ENCODE measurements at regions not wholly inside any gene's neighbourhood (a gene's known extent, or its start where the extent isn't known, plus 50 kb on each side); places are given as distances from the start of the nearest gene placed in this dataset.

DNA sequence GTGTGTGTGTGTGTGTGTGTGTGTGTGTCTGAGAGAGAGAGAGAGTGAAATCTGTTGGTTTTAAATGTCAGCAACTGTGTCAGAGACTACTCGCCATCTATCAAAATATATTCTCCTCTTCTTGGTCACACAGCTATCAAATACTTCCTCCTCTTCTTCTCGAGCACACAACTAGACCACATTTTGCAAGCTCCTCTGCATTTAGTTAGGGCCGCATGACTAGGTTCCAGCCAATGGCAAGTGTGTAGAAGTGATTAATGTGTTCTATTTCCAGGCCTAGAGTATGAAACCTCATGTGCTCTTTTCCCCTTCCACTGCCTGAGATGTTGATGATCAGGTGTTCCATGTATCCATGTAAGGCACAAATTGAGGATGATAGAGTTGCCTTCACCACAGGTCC, 278.5 kb upstream of the MARCKS start:
- Histone ChIP-seq H2BK15ac (ENCODE audit: low read depth, poor library complexity, severe bottlenecking) (no peak overlapping the region), H3K9ac (ENCODE audit: low read length) (no peak overlapping the region), H3K27ac (ENCODE audit: low read length, poor library complexity, severe bottlenecking) (no peak overlapping the region), H4K8ac (ENCODE audit: low read length) (no peak overlapping the region), H2BK5ac (ENCODE audit: low read depth, low read length, poor library complexity, severe bottlenecking) (no peak overlapping the region), H2AK5ac (ENCODE audit: low read length, severe bottlenecking) (no peak overlapping the region), H3K23ac (ENCODE audit: low read length in 2 of 2) (no peak overlapping the region), H3K36me3 (ENCODE audit: control insufficient read depth in 1 of 2, insufficient read depth in 2 of 2, low read depth in 1 of 2, low read length in 2 of 2) (no peaks in the 10 kb centered on the region), H2BK120ac (ENCODE audit: low read depth, low read length) (no peak overlapping the region), H3K4me3 (ENCODE audit: insufficient read depth in 1 of 2, low read depth in 1 of 2, low read length in 2 of 2) (no peak overlapping the region), H4K91ac (ENCODE audit: low read length) (no peak overlapping the region), H2AFZ (ENCODE audit: low read depth, low read length) (no peak overlapping the region), H3K4me1 (ENCODE audit: control insufficient read depth, insufficient read depth, low read depth, low read length) (no peaks in the 10 kb centered on the region), H3K4ac (ENCODE audit: low read depth in 1 of 2, low read length in 2 of 2) (no peak overlapping the region), H3K27me3 (ENCODE audit: control insufficient read depth in 1 of 2, insufficient read depth in 1 of 2, low read length in 2 of 2) (no peaks in the 10 kb centered on the region), H3K79me1 (replicated peaks; ENCODE audit: low read length, poor library complexity, severe bottlenecking) (no peaks in the 10 kb centered on the region), H3K14ac (ENCODE audit: low read length in 2 of 2) (no peak overlapping the region), H3K4me2 (ENCODE audit: low read length, poor library complexity, severe bottlenecking) (no peak overlapping the region), H2BK12ac (ENCODE audit: low read length in 2 of 2) (peak overlapping the region in 1 of 2 experiments; percentile 39), H3K9me3 (ENCODE audit: control insufficient read depth, low read length) (no peaks in the 10 kb centered on the region), H3K18ac (ENCODE audit: low read depth in 1 of 2, low read length in 2 of 2) (no peak overlapping the region)
- 93% methylated on average over 3 of the region's 3 CpGs for WGBS
- no peak for DNase-seq

- Histone ChIP-seq H4K8ac (ENCODE audit: low read length) (no peak overlapping the region), H3K23ac (ENCODE audit: low read length in 2 of 2) (no peak overlapping the region), H2BK120ac (ENCODE audit: low read depth, low read length) (no peak overlapping the region), H3K9ac (ENCODE audit: low read length) (no peak overlapping the region), H2BK5ac (ENCODE audit: low read depth, low read length, poor library complexity, severe bottlenecking) (no peak overlapping the region), H3K79me1 (replicated peaks; ENCODE audit: low read length, poor library complexity, severe bottlenecking) (no peaks in the 10 kb centered on the region), H4K91ac (ENCODE audit: low read length) (no peak overlapping the region), H3K9me3 (ENCODE audit: control insufficient read depth, low read length) (no peaks in the 10 kb centered on the region), H3K4me2 (ENCODE audit: low read length, poor library complexity, severe bottlenecking) (no peak overlapping the region), H3K36me3 (ENCODE audit: control insufficient read depth in 1 of 2, insufficient read depth in 2 of 2, low read depth in 1 of 2, low read length in 2 of 2) (no peaks in the 10 kb centered on the region), H3K14ac (ENCODE audit: low read length in 2 of 2) (no peak overlapping the region), H3K27me3 (ENCODE audit: control insufficient read depth in 1 of 2, insufficient read depth in 1 of 2, low read length in 2 of 2) (no peaks in the 10 kb centered on the region), H2AK5ac (ENCODE audit: low read length, severe bottlenecking) (no peak overlapping the region), H3K4me3 (ENCODE audit: insufficient read depth in 1 of 2, low read depth in 1 of 2, low read length in 2 of 2) (no peak overlapping the region), H2BK12ac (ENCODE audit: low read length in 2 of 2) (peak overlapping the region in 1 of 2 experiments; percentile 49), H3K27ac (ENCODE audit: low read length, poor library complexity, severe bottlenecking) (no peak overlapping the region), H2BK15ac (ENCODE audit: low read depth, poor library complexity, severe bottlenecking) (no peak overlapping the region), H3K4me1 (ENCODE audit: control insufficient read depth, insufficient read depth, low read depth, low read length) (peaks cover 2% of the 10 kb centered on the region), H3K4ac (ENCODE audit: low read depth in 1 of 2, low read length in 2 of 2) (no peak overlapping the region), H3K18ac (ENCODE audit: low read depth in 1 of 2, low read length in 2 of 2) (no peak overlapping the region), H2AFZ (ENCODE audit: low read depth, low read length) (no peak overlapping the region)
- peak; percentile 68 for DNase-seq
- 57% methylated on average over 4 of the region's 4 CpGs for WGBS
These were observed 272.4 kb upstream of the MARCKS start for GRCh38 chr6:113584767-113585166.

DNA sequence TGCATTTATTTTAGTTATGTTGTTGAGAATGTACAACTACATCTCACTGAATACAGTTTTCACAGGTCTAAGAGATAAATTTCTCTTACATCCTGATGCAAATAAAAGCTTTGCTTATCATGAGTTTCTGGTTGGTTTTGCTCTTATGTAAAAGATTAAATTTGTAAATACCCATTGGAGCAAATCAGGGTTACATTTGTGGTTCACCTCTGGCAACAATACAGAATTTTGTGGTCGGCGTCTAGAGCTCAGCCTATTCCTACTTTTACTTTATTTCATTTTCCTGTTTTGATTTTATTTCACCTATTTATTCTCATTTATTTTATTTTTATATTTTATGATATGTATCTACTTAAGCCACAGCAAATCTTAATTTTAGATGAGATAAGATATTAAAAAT, 271.9 kb upstream of the MARCKS start:
- H2BK15ac ChIP-seq (ENCODE audit: low read depth, poor library complexity, severe bottlenecking): no peak overlapping the region
- H2BK5ac ChIP-seq (ENCODE audit: low read depth, low read length, poor library complexity, severe bottlenecking): no peak overlapping the region
- H4K8ac ChIP-seq (ENCODE audit: low read length): no peak overlapping the region
- no peak overlapping the region for H2BK120ac ChIP-seq (ENCODE audit: low read depth, low read length)
- no peak overlapping the region for H2AK5ac ChIP-seq (ENCODE audit: low read length, severe bottlenecking)
- DNase-seq: no peak
- no peak overlapping the region for H3K4ac ChIP-seq (ENCODE audit: low read depth in 1 of 2, low read length in 2 of 2)
- no peaks in the 10 kb centered on the region for H3K79me1 ChIP-seq (replicated peaks; ENCODE audit: low read length, poor library complexity, severe bottlenecking)
- H3K14ac ChIP-seq (ENCODE audit: low read length in 2 of 2): no peak overlapping the region
- no peak overlapping the region for H3K18ac ChIP-seq (ENCODE audit: low read depth in 1 of 2, low read length in 2 of 2)
- no peaks in the 10 kb centered on the region for H3K27me3 ChIP-seq (ENCODE audit: control insufficient read depth in 1 of 2, insufficient read depth in 1 of 2, low read length in 2 of 2)
- 94% methylated on average over 2 of the region's 2 CpGs for WGBS
- H3K9me3 ChIP-seq (ENCODE audit: control insufficient read depth, low read length): no peaks in the 10 kb centered on the region
- H2BK12ac ChIP-seq (ENCODE audit: low read length in 2 of 2): no peak overlapping the region
- H3K23ac ChIP-seq (ENCODE audit: low read length in 2 of 2): no peak overlapping the region
- H3K9ac ChIP-seq (ENCODE audit: low read length): no peak overlapping the region
- no peak overlapping the region for H3K4me2 ChIP-seq (ENCODE audit: low read length, poor library complexity, severe bottlenecking)
- peaks cover 2% of the 10 kb centered on the region for H3K4me1 ChIP-seq (ENCODE audit: control insufficient read depth, insufficient read depth, low read depth, low read length)
- H3K36me3 ChIP-seq (ENCODE audit: control insufficient read depth in 1 of 2, insufficient read depth in 2 of 2, low read depth in 1 of 2, low read length in 2 of 2): no peaks in the 10 kb centered on the region
- no peak overlapping the region for H2AFZ ChIP-seq (ENCODE audit: low read depth, low read length)
- no peak overlapping the region for H4K91ac ChIP-seq (ENCODE audit: low read length)
- no peak overlapping the region for H3K27ac ChIP-seq (ENCODE audit: low read length, poor library complexity, severe bottlenecking)
- no peak overlapping the region for H3K4me3 ChIP-seq (ENCODE audit: insufficient read depth in 1 of 2, low read depth in 1 of 2, low read length in 2 of 2)

GRCh38 chr6:113586413-113587077, 270.6 kb upstream of the MARCKS start:
- no peak overlapping the region for H3K9ac ChIP-seq (ENCODE audit: low read length)
- no peak overlapping the region for H3K4me3 ChIP-seq (ENCODE audit: insufficient read depth in 1 of 2, low read depth in 1 of 2, low read length in 2 of 2)
- no peak overlapping the region for H3K4ac ChIP-seq (ENCODE audit: low read depth in 1 of 2, low read length in 2 of 2)
- no peaks in the 10 kb centered on the region for H3K9me3 ChIP-seq (ENCODE audit: control insufficient read depth, low read length)
- no peak overlapping the region for H2AK5ac ChIP-seq (ENCODE audit: low read length, severe bottlenecking)
- 25% methylated on average over 1 of the region's 2 CpGs for WGBS
- H3K4me1 ChIP-seq (ENCODE audit: control insufficient read depth, insufficient read depth, low read depth, low read length): peaks cover 2% of the 10 kb centered on the region
- no peak overlapping the region for H3K18ac ChIP-seq (ENCODE audit: low read depth in 1 of 2, low read length in 2 of 2)
- no peak overlapping the region for H3K27ac ChIP-seq (ENCODE audit: low read length, poor library complexity, severe bottlenecking)
- no peak overlapping the region for H3K14ac ChIP-seq (ENCODE audit: low read length in 2 of 2)
- H3K4me2 ChIP-seq (ENCODE audit: low read length, poor library complexity, severe bottlenecking): no peak overlapping the region
- H3K23ac ChIP-seq (ENCODE audit: low read length in 2 of 2): no peak overlapping the region
- H2AFZ ChIP-seq (ENCODE audit: low read depth, low read length): no peak overlapping the region
- no peak overlapping the region for H2BK5ac ChIP-seq (ENCODE audit: low read depth, low read length, poor library complexity, severe bottlenecking)
- H4K91ac ChIP-seq (ENCODE audit: low read length): no peak overlapping the region
- H3K79me1 ChIP-seq (replicated peaks; ENCODE audit: low read length, poor library complexity, severe bottlenecking): no peaks in the 10 kb centered on the region
- H2BK120ac ChIP-seq (ENCODE audit: low read depth, low read length): no peak overlapping the region
- H4K8ac ChIP-seq (ENCODE audit: low read length): no peak overlapping the region
- H2BK12ac ChIP-seq (ENCODE audit: low read length in 2 of 2): no peak overlapping the region
- DNase-seq: peak; percentile 33
- no peaks in the 10 kb centered on the region for H3K36me3 ChIP-seq (ENCODE audit: control insufficient read depth in 1 of 2, insufficient read depth in 2 of 2, low read depth in 1 of 2, low read length in 2 of 2)
- no peaks in the 10 kb centered on the region for H3K27me3 ChIP-seq (ENCODE audit: control insufficient read depth in 1 of 2, insufficient read depth in 1 of 2, low read length in 2 of 2)
- H2BK15ac ChIP-seq (ENCODE audit: low read depth, poor library complexity, severe bottlenecking): no peak overlapping the region

Measured in mesenchymal stem cell (in vitro differentiated cells and primary cell).